ENCODE measurements at regions not wholly inside any gene's neighbourhood (a gene's known extent, or its start where the extent isn't known, plus 50 kb on each side); places are given as distances from the start of the nearest gene placed in this dataset.

- TF ChIP-seq CTCF (IDR thresholded peaks at IDR 0.05; ENCODE audit: low read depth, low read length), result no peak
- TF ChIP-seq MAX (IDR thresholded peaks at IDR 0.05; ENCODE audit: low read depth, low read length), result no peak
Observed at GRCh38 chr5:25694801-25695200, 1050.0 kb upstream of the CDH10 start.

All from NB4 (cell line).